PC-9 (cell line): ENCODE measurements at regions not wholly inside any gene's neighbourhood (a gene's known extent, or its start where the extent isn't known, plus 50 kb on each side); places are given as distances from the start of the nearest gene placed in this dataset.

ENCODE experiments used
- BruUV-seq: library from RNA; stranded (reverse); fragments of 400-500 nt; replicated peaks from 2 replicates; lab custom pipeline; 2021; lab: Mats Ljungman, UMichigan
- CTCF ChIA-PET: fragments of 300-600 bp; sonication (Branson Sonifier 250); formaldehyde crosslinking; loops from one replicate; lab custom pipeline; 2022; ENCODE audit warnings: antibody characterized with exemption; lab: Charles Lee
- POLR2A ChIA-PET: fragments of 300-600 bp; sonication (Branson Sonifier 250); formaldehyde crosslinking; loops from one replicate; lab custom pipeline; 2022; ENCODE audit warnings: antibody characterized with exemption; ENCODE audit not compliant: unreplicated experiment; lab: Charles Lee
- DNase-seq, 2 experiments: peaks; one replicate each; pipeline versions ENCODE4 v3.0.0 to v3.0.0-alpha.2; 2015 to 2022; ENCODE audit warnings: mixed read lengths in 1 of 2
- H2AFZ ChIP-seq: fragments of 200-600 bp; sonication (generic); 2 replicates; pipeline ENCODE4 v1.8.1; 2017; ENCODE audit warnings: antibody characterized with exemption
- H3F3A ChIP-seq: fragments of 200-600 bp; sonication (generic); 2 replicates; pipeline ENCODE4 v1.8.1; 2017; ENCODE audit warnings: antibody characterized with exemption, mild to moderate bottlenecking, low read depth; ENCODE audit not compliant: insufficient read depth
- H3K27ac ChIP-seq: fragments of 200-600 bp; sonication (generic); 2 replicates; pipeline ENCODE4 v1.6.1; 2016; ENCODE audit warnings: mixed run types
- H3K27me3 ChIP-seq: fragments of 200-600 bp; sonication (generic); 2 replicates; pipeline ENCODE4 v1.6.1; 2016; ENCODE audit warnings: low read depth, mixed run types; ENCODE audit not compliant: insufficient read depth
- H3K36me3 ChIP-seq: fragments of 200-600 bp; sonication (generic); 2 replicates; pipeline ENCODE4 v1.6.1; 2016; ENCODE audit warnings: low read depth, mixed run types
- H3K4me1 ChIP-seq: fragments of 200-600 bp; sonication (generic); replicated peaks from 2 replicates; pipeline ENCODE4 v1.6.1; 2016; ENCODE audit warnings: mixed run types; ENCODE audit not compliant: insufficient read depth
- H3K4me2 ChIP-seq: fragments of 200-600 bp; sonication (generic); 2 replicates; pipeline ENCODE4 v1.6.1; 2017; ENCODE audit warnings: mixed run types
- H3K4me3 ChIP-seq: fragments of 200-600 bp; sonication (generic); 2 replicates; pipeline ENCODE4 v1.6.1; 2016; ENCODE audit warnings: mixed run types
- H3K79me2 ChIP-seq: fragments of 200-600 bp; sonication (generic); 2 replicates; pipeline ENCODE4 v1.6.1; 2017; ENCODE audit warnings: low read depth, mixed run types
- H3K9me2 ChIP-seq: fragments of 200-600 bp; sonication (generic); 2 replicates; pipeline ENCODE4 v1.8.1; 2017; ENCODE audit warnings: mild to moderate bottlenecking; ENCODE audit not compliant: insufficient read depth
- H3K9me3 ChIP-seq: fragments of 200-600 bp; sonication (generic); 2 replicates; pipeline ENCODE4 v1.8.1; 2016; ENCODE audit warnings: low read depth; ENCODE audit not compliant: insufficient read depth
- H4K20me1 ChIP-seq: fragments of 200-600 bp; sonication (generic); 2 replicates; pipeline ENCODE4 v1.8.1; 2017; ENCODE audit not compliant: insufficient read depth
- EZH2 ChIP-seq: fragments of 200-600 bp; sonication (generic); IDR thresholded peaks from 2 replicates; pipeline ENCODE4 v1.8.0; 2017; ENCODE audit warnings: antibody characterized with exemption, low read depth
- intact Hi-C: fragments of 100-400 bp; cut with micrococcal nuclease; formaldehyde crosslinking; loops from one replicate; pipeline ENCODE4 v1.10.0; 2022; ENCODE audit not compliant: unreplicated experiment
- TF ChIP-seq, protein P1 (sequence below): fragments of 200-600 bp; sonication (generic); conservative IDR thresholded peaks from 2 replicates; pipeline ENCODE4 v1.6.1; 2017; ENCODE audit warnings: mixed run types, antibody characterized with exemption, mild to moderate bottlenecking, moderate library complexity

DNA sequence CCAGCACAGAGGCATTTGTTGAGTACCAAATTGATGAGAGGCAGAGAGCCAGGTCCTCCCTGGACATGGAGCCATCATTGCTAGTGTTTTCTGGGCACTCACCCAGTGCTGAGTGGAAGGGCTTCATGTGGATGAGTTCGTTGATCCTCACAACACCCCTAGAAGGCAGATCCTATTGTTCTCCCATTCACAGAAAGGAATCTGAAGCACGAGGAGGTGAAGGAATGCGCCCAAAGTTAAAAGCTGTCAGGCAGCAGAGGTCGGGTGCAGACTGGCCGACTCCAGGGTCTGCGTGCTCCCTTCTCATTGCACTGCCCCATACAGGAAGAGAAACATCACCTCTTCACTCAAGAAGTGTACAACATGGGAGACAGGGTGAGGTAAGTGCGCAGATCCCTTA, 153.5 kb upstream of the TNPO1 start:
- intact Hi-C loops: no loop called here
- Histone ChIP-seq H3K9me2 (no peaks in the 10 kb centered on the region), H3K4me2 (no peak overlapping the region), H4K20me1 (no peaks in the 10 kb centered on the region), H3F3A (0 out of 2 replicates have a peak, but pooled peaks cover 6% of the 10 kb centered on the region), H3K27me3 (no peaks in the 10 kb centered on the region), H3K4me1 (peaks cover 13% of the 10 kb centered on the region), H3K36me3 (no peaks in the 10 kb centered on the region), H3K27ac (no peak overlapping the region), H2AFZ (no peak overlapping the region), H3K9me3 (no peaks in the 10 kb centered on the region), H3K79me2 (no peaks in the 10 kb centered on the region), H3K4me3 (no peak overlapping the region)
- ChIA-PET CTCF (no interaction called here), POLR2A (no interaction called here)
- BruUV-seq: no TSS peak
- no peak for DNase-seq
- TF ChIP-seq, protein P1, sequence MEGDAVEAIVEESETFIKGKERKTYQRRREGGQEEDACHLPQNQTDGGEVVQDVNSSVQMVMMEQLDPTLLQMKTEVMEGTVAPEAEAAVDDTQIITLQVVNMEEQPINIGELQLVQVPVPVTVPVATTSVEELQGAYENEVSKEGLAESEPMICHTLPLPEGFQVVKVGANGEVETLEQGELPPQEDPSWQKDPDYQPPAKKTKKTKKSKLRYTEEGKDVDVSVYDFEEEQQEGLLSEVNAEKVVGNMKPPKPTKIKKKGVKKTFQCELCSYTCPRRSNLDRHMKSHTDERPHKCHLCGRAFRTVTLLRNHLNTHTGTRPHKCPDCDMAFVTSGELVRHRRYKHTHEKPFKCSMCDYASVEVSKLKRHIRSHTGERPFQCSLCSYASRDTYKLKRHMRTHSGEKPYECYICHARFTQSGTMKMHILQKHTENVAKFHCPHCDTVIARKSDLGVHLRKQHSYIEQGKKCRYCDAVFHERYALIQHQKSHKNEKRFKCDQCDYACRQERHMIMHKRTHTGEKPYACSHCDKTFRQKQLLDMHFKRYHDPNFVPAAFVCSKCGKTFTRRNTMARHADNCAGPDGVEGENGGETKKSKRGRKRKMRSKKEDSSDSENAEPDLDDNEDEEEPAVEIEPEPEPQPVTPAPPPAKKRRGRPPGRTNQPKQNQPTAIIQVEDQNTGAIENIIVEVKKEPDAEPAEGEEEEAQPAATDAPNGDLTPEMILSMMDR: no peak
- no peak for TF ChIP-seq EZH2

DNA sequence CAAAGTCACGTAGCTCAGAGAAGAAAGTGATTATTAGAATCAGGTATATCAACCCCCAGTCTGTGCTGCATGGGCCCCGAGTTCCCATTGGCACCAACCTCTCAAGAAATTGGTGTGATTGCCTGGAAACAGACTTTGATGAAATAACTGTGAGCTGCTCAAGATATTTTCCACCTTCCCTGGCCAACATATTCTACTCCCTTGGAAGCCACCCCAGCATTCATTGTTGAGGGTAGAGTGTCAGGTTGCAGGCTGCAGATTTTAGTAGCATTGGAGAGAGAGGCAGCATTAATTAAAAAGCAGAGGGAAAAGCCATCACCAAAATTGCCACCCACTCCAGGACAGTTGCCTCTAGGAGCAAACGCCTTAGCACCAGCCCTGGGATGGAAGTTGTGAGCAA, 154.2 kb upstream of the TNPO1 start:
- H3K9me2 ChIP-seq: no peaks in the 10 kb centered on the region
- TF ChIP-seq, protein P1: no peak
- no peak for TF ChIP-seq EZH2
- ChIA-PET POLR2A (no interaction called here), CTCF (no interaction called here)
- H3K4me1 ChIP-seq: peaks cover 19% of the 10 kb centered on the region
- no peaks in the 10 kb centered on the region for H4K20me1 ChIP-seq
- BruUV-seq: no TSS peak
- H3K79me2 ChIP-seq: no peaks in the 10 kb centered on the region
- no peak overlapping the region for H3K27ac ChIP-seq
- H3K4me2 ChIP-seq: no peak overlapping the region
- H3K36me3 ChIP-seq: no peaks in the 10 kb centered on the region
- H3F3A ChIP-seq: 0 out of 2 replicates have a peak, but pooled peaks cover 6% of the 10 kb centered on the region
- no peaks in the 10 kb centered on the region for H3K9me3 ChIP-seq
- no peak overlapping the region for H3K4me3 ChIP-seq
- H2AFZ ChIP-seq: no peak overlapping the region
- H3K27me3 ChIP-seq: no peaks in the 10 kb centered on the region
- DNase-seq: no peak
- intact Hi-C loops: no loop called here

- Histone ChIP-seq H3K27me3 (no peaks in the 10 kb centered on the region), H4K20me1 (no peaks in the 10 kb centered on the region), H3K4me3 (no peak overlapping the region), H3K4me1 (peaks cover 19% of the 10 kb centered on the region), H3K27ac (no peak overlapping the region), H3K4me2 (no peak overlapping the region), H3K9me2 (no peaks in the 10 kb centered on the region), H3K79me2 (no peaks in the 10 kb centered on the region), H3K9me3 (no peaks in the 10 kb centered on the region), H3K36me3 (no peaks in the 10 kb centered on the region), H3F3A (0 out of 2 replicates have a peak, but pooled peaks cover 6% of the 10 kb centered on the region), H2AFZ (no peak overlapping the region)
- intact Hi-C loops: no loop called here
- ChIA-PET CTCF (no interaction called here), POLR2A (no interaction called here)
- TF ChIP-seq EZH2: no peak
- TF ChIP-seq, protein P1: no peak
- BruUV-seq: no TSS peak
- no peak for DNase-seq
These were observed 154.2 kb upstream of the ZNF366 start for GRCh38 chr5:72661405-72661804.
